ENCODE measurements at regions not wholly inside any gene's neighbourhood (a gene's known extent, or its start where the extent isn't known, plus 50 kb on each side); places are given as distances from the start of the nearest gene placed in this dataset.

DNA sequence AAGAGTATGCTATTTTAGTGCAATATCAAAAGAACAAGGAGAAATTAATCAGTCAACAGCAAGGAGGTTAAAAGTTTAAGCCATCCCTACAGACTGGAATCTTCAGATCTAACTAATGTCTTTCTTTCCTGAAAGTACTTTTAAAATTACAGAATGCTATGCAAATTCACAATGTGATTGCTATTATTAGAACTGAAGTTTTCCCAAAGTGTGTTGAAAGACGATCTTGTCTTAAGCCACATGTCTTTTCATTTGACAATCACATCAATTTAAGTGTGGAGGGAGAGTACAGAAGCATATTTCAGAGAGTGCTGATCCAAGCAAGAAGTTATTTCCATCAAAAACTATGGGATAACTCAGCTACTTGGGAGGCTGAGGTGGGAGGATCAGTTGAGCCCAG lies 64.7 kb upstream of the TNIP3 start:
- no peaks in the 10 kb centered on the region for H4K20me1 ChIP-seq (replicated peaks in 1 of 2; ENCODE audit: control insufficient read depth in 1 of 2, insufficient read depth in 2 of 2, low read length in 2 of 2)
- no peak overlapping the region for H3K18ac ChIP-seq (ENCODE audit: extremely low read depth, low read length)
- DNase-seq (ENCODE audit: low read depth in 1 of 2, low spot score in 2 of 2) (no peak), FAIRE-seq (no peak)
- no peak overlapping the region for H2BK5ac ChIP-seq (ENCODE audit: low read depth, low read length)
- no peak overlapping the region for H4K91ac ChIP-seq (replicated peaks; ENCODE audit: insufficient read length, low read length)
- peaks cover 0 to 1% (median 0%) of the 10 kb centered on the region in 4 experiments; a peak in 1 of 7 replicates for H3K27me3 ChIP-seq (replicated peaks in 1 of 4; ENCODE audit: control insufficient read depth in 3 of 4, extremely low read depth in 1 of 4, insufficient read depth in 3 of 4, low read length in 3 of 4)
- no peak overlapping the region for H2BK120ac ChIP-seq (replicated peaks; ENCODE audit: low read depth, low read length)
- H3K23ac ChIP-seq (ENCODE audit: insufficient read length), result no peak overlapping the region
- peaks cover 0 to 2% (median under 1%) of the 10 kb centered on the region in 4 experiments; a peak in 2 of 7 replicates for H3K4me1 ChIP-seq (replicated peaks in 1 of 4; ENCODE audit: control insufficient read depth in 3 of 4, insufficient read depth in 4 of 4, low read length in 3 of 4)
- no peaks in the 10 kb centered on the region for H3K79me2 ChIP-seq (ENCODE audit: control insufficient read depth in 1 of 2, insufficient read depth in 2 of 2, low read length in 2 of 2)
- no peak overlapping the region for H3K56ac ChIP-seq (replicated peaks; ENCODE audit: insufficient read length, low read depth, low read length)
- no peak overlapping the region for H2AK5ac ChIP-seq (ENCODE audit: low read depth, low read length)
- H2BK15ac ChIP-seq (ENCODE audit: low read length), result no peak overlapping the region
- H3K4me2 ChIP-seq (ENCODE audit: insufficient read depth in 1 of 2, low read depth in 2 of 2, low read length in 2 of 2), result no peak overlapping the region
- no peaks in the 10 kb centered on the region for H3K23me2 ChIP-seq (ENCODE audit: low read depth, low read length)
- no peak overlapping the region for H4K8ac ChIP-seq (ENCODE audit: extremely low read depth, insufficient read depth, low read length)
- H3K27ac ChIP-seq (ENCODE audit: low read depth, low read length), result no peak overlapping the region
- H2AFZ ChIP-seq (ENCODE audit: low read length), result no peak overlapping the region
- H2BK20ac ChIP-seq (ENCODE audit: low read length), result no peak overlapping the region
- H4K5ac ChIP-seq (ENCODE audit: insufficient read length, low read depth, low read length), result no peak overlapping the region
- no peak overlapping the region for H3K9ac ChIP-seq (replicated peaks in 1 of 4; ENCODE audit: extremely low read depth in 1 of 4, low read depth in 3 of 4, low read length in 3 of 4)
- no peaks in the 10 kb centered on the region for H3K36me3 ChIP-seq (ENCODE audit: control insufficient read depth in 2 of 4, insufficient read depth in 4 of 4, low read length in 3 of 4)
- WGBS, 2 experiments (ENCODE audit: extremely low coverage in 1 of 2, insufficient coverage in 1 of 2, insufficient read length in 1 of 2, insufficient replicate concordance in 2 of 2, low coverage in 1 of 2, low lambda C conversion rate in 2 of 2, missing lambda C conversion rate in 1 of 2), result 89% methylated on average over 1 of the region's 1 CpG; no CpG with 5 or more reads in 1 of the 2 experiments
- no peak overlapping the region for H2BK12ac ChIP-seq (ENCODE audit: low read depth, low read length)
- no peak overlapping the region for H3K14ac ChIP-seq (ENCODE audit: insufficient read length)
- H3K9me3 ChIP-seq (ENCODE audit: insufficient read depth in 2 of 2, low read depth in 1 of 2, low read length in 1 of 2), result no peaks in the 10 kb centered on the region
- ChIA-PET POLR2A (ENCODE audit: partially characterized antibody) (no interaction called here), CTCF (ENCODE audit: partially characterized antibody) (interaction anchor here (1.1 to 2.5 kb wide), 7 partner anchors 10 to 142 kb away, joined by 3 to 13 read pairs (median 5); no protein-coding TSS in a partner anchor)
- no peaks in the 10 kb centered on the region for H3K79me1 ChIP-seq (ENCODE audit: low read depth, low read length)
- no peak overlapping the region for H3K4ac ChIP-seq (replicated peaks; ENCODE audit: insufficient read length, low read depth, low read length)
- H3K4me3 ChIP-seq (ENCODE audit: extremely low read depth in 1 of 4, insufficient read depth in 2 of 4, low read depth in 3 of 4, low read length in 4 of 4), result no peak overlapping the region
- TF ChIP-seq NRF1 (IDR thresholded peaks at IDR 0.05; ENCODE audit: low read depth, low read length) (no peak), BACH1 (IDR thresholded peaks at IDR 0.05; ENCODE audit: low read length) (no peak), CBX5 (IDR thresholded peaks at IDR 0.05; ENCODE audit: low read depth, low read length) (no peak), SP4 (IDR thresholded peaks at IDR 0.05; ENCODE audit: low read length) (no peak), RFX5 (IDR thresholded peaks at IDR 0.05; ENCODE audit: borderline replicate concordance, low read depth, low read length) (no peak), GABPA (IDR thresholded peaks at IDR 0.05; ENCODE audit: borderline replicate concordance, insufficient read depth, low read length) (no peak), RXRA (IDR thresholded peaks at IDR 0.05; ENCODE audit: insufficient read depth, low read depth, low read length) (no peak), PHF8 (conservative IDR thresholded peaks at IDR 0.05; ENCODE audit: low read depth, low read length) (no peak), SRF (IDR thresholded peaks at IDR 0.05; ENCODE audit: low read depth, low read length) (no peak), GTF2F1 (IDR thresholded peaks at IDR 0.05; ENCODE audit: borderline replicate concordance, low read depth, low read length) (no peak), KDM5A (IDR thresholded peaks at IDR 0.05; ENCODE audit: low read length) (no peak)
- TF ChIP-seq, protein P1, sequence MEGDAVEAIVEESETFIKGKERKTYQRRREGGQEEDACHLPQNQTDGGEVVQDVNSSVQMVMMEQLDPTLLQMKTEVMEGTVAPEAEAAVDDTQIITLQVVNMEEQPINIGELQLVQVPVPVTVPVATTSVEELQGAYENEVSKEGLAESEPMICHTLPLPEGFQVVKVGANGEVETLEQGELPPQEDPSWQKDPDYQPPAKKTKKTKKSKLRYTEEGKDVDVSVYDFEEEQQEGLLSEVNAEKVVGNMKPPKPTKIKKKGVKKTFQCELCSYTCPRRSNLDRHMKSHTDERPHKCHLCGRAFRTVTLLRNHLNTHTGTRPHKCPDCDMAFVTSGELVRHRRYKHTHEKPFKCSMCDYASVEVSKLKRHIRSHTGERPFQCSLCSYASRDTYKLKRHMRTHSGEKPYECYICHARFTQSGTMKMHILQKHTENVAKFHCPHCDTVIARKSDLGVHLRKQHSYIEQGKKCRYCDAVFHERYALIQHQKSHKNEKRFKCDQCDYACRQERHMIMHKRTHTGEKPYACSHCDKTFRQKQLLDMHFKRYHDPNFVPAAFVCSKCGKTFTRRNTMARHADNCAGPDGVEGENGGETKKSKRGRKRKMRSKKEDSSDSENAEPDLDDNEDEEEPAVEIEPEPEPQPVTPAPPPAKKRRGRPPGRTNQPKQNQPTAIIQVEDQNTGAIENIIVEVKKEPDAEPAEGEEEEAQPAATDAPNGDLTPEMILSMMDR (IDR thresholded peaks at IDR 0.05; ENCODE audit: control extremely low read depth in 1 of 3, insufficient read depth in 1 of 3, low read depth in 1 of 3, low read length in 3 of 3), result no peak
